NB4 (cell line): ENCODE measurements at regions not wholly inside any gene's neighbourhood (a gene's known extent, or its start where the extent isn't known, plus 50 kb on each side); places are given as distances from the start of the nearest gene placed in this dataset.

Experiments
- DNase-seq: peaks from one replicate; pipeline ENCODE4 v3.0.0; 2010; ENCODE audit warnings: low read depth
- H3K4me3 ChIP-seq: one replicate; pipeline ENCODE4 v1.5.1; 2011; ENCODE audit warnings: mild to moderate bottlenecking, low read depth, low read length, moderate library complexity
- MYC ChIP-seq: IDR thresholded peaks from 2 replicates; pipeline ENCODE4 v1.6.1; 2011; ENCODE audit warnings: low read depth, low read length
- POLR2A ChIP-seq: IDR thresholded peaks from 2 replicates; pipeline ENCODE4 v1.6.1; 2011; ENCODE audit warnings: mild to moderate bottlenecking; ENCODE audit not compliant: insufficient read length; ENCODE audit errors: extremely low read depth
- TF ChIP-seq, protein P1 (sequence below): IDR thresholded peaks from 2 replicates; pipeline ENCODE4 v1.6.1; 2011; ENCODE audit warnings: low read depth, low read length
- TF ChIP-seq, protein P2 (sequence below): IDR thresholded peaks from one replicate; pipeline ENCODE4 v1.5.1; 2012; ENCODE audit warnings: low read depth, low read length

DNA sequence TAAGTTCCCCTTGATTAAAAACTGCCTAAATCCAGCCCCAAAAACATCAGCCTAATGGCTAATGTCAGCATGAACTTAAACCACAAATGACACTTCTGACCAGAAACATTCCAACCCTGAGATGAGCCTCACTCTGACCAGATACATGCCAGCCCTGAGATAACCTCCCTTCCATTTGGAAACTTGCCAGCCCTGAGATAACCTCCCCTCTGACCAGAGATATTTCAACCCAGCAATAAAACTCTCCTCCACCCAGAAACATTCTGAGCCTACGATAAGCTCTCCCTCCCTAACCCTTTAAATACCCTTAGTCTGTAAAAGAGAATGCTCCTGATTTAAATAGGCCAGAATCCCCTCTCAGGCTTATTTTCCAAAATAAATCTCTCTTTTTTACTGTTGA is 1035.7 kb upstream of the NUDT12 start:
- no peak overlapping the region for H3K4me3 ChIP-seq
- no peak for DNase-seq
- no peak for TF ChIP-seq MYC
- TF ChIP-seq, protein P1, sequence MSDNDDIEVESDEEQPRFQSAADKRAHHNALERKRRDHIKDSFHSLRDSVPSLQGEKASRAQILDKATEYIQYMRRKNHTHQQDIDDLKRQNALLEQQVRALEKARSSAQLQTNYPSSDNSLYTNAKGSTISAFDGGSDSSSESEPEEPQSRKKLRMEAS: no peak
- TF ChIP-seq POLR2A: no peak
- TF ChIP-seq, protein P2, sequence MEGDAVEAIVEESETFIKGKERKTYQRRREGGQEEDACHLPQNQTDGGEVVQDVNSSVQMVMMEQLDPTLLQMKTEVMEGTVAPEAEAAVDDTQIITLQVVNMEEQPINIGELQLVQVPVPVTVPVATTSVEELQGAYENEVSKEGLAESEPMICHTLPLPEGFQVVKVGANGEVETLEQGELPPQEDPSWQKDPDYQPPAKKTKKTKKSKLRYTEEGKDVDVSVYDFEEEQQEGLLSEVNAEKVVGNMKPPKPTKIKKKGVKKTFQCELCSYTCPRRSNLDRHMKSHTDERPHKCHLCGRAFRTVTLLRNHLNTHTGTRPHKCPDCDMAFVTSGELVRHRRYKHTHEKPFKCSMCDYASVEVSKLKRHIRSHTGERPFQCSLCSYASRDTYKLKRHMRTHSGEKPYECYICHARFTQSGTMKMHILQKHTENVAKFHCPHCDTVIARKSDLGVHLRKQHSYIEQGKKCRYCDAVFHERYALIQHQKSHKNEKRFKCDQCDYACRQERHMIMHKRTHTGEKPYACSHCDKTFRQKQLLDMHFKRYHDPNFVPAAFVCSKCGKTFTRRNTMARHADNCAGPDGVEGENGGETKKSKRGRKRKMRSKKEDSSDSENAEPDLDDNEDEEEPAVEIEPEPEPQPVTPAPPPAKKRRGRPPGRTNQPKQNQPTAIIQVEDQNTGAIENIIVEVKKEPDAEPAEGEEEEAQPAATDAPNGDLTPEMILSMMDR: no peak

DNA sequence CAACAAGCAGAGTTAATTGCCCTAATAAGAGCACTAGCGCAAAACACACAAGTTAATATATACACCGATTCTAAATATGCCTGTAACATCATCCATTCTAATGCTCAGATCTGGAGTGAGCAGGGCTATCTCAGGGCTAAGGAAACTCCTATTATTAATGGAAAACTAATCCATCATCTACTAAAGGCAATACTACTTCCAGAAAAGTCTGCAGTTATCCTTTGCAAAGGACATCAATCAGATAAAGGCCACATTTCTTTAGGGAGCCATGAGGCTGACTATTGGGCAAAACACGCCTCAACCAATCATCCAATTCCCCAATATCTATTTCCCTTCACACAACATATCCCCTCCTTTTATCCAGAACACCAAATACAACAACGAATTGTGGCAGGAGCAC is 1032.3 kb upstream of the NUDT12 start:
- DNase-seq: no peak
- H3K4me3 ChIP-seq: no peak overlapping the region
- TF ChIP-seq, protein P1: no peak
- TF ChIP-seq, protein P2: no peak
- no peak for TF ChIP-seq MYC
- no peak for TF ChIP-seq POLR2A

DNA sequence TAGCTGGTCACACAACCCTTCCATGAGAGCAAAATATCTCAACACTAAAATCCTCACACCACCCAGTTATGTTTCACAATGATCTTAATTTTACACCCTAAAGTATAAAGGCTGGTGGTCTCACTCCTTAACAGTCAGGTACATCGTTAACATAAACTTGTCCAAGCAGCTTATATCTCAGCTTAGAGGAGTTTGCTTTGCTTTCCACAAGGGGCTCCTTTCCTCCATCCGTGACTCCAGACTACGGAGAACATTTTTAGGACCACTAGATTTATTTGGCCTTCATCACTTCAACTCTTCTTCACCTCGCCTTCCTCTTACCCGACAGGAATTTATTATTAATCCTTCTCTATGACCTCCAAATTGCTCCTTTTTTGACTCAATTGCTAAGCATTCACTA is 1014.1 kb upstream of the NUDT12 start:
- TF ChIP-seq, protein P1: no peak
- TF ChIP-seq POLR2A (no peak), MYC (no peak)
- TF ChIP-seq, protein P2: no peak
- H3K4me3 ChIP-seq: no peak overlapping the region
- no peak for DNase-seq

DNA sequence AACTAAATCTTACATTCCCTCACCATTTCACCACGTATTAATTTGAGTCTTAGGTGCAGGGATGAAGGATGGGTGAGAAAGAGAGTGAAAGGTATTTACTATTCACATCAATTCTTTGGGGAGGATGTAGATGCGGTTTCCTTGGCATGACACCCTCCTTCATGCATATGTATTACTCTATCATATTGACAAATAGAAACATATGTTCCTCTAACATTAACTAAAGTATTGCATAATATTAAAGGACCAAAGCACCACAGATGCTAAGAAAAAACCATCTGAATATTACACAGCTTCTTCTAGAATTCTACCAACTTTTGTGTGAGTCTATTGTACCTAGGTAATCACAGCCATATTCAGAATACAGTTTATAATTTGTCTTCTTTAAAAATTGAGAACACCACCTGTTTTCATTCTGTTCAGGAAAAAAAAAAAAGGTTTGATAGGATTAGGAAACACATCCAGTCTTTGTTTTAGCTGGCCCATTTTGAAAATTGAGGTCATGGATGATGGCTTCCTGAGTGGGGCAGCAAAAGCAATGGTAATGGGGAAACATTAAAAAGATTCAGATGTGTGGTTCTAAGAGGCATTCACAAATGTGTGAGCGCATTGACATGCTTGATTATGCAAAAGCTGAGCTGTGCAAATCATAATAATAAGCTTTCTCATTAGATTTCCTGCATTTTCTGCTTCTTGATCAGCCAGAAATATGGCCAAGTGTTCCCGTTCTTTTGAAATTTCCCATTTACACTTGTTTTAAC is 1011.5 kb upstream of the NUDT12 start:
- TF ChIP-seq, protein P2: no peak
- TF ChIP-seq, protein P1: no peak
- TF ChIP-seq POLR2A (no peak), MYC (no peak)
- H3K4me3 ChIP-seq: no peak overlapping the region
- no peak for DNase-seq

DNA sequence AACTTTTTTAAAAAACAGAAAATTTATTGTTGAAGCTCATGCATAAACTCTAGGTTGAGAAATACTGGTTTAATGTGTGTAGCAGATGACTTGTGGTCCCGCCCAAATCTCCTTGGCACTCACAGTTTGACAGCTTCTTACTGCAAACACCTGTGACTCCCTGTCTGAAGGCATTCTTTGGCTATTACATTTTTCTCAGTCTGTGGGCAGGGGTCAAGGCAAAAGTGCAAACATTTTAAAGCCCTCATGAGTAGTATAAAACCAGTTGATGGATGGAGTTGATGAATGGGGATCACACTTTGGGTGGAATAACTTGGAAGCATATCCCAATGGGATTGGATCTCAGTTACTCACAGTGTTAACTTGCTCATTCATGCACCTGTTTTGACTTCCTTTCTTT is 1007.0 kb upstream of the NUDT12 start:
- TF ChIP-seq, protein P1: no peak
- TF ChIP-seq MYC: no peak
- no peak for TF ChIP-seq POLR2A
- TF ChIP-seq, protein P2: no peak
- H3K4me3 ChIP-seq: no peak overlapping the region
- DNase-seq: no peak
